Sigmoid colon (tissue), 4 donors: ENCODE measurements at regions not wholly inside any gene's neighbourhood (a gene's known extent, or its start where the extent isn't known, plus 50 kb on each side); places are given as distances from the start of the nearest gene placed in this dataset.

Experiments used
- EP300 ChIP-seq, 4 donors: sonication (generic); formaldehyde crosslinking; IDR thresholded peaks; one replicate each; pipeline ENCODE4 v1.6.1; 2017; ENCODE audit warnings: antibody characterized with exemption in 4 of 4
- POLR2AphosphoS5 ChIP-seq, 4 donors: sonication (generic); formaldehyde crosslinking; IDR thresholded peaks; one replicate each; pipeline ENCODE4 v1.6.1; 2017; ENCODE audit warnings: antibody characterized with exemption in 4 of 4
- TF ChIP-seq, protein P1 (sequence below), 4 experiments: fragments of 450-650 bp in 3 of 4; fragments of 200-600 bp in 1 of 4; IDR thresholded peaks; one replicate each; pipeline ENCODE4 v1.5.1; 2016 to 2019; ENCODE audit warnings: antibody characterized with exemption in 4 of 4, mild to moderate bottlenecking in 3 of 4, moderate library complexity in 2 of 4

DNA sequence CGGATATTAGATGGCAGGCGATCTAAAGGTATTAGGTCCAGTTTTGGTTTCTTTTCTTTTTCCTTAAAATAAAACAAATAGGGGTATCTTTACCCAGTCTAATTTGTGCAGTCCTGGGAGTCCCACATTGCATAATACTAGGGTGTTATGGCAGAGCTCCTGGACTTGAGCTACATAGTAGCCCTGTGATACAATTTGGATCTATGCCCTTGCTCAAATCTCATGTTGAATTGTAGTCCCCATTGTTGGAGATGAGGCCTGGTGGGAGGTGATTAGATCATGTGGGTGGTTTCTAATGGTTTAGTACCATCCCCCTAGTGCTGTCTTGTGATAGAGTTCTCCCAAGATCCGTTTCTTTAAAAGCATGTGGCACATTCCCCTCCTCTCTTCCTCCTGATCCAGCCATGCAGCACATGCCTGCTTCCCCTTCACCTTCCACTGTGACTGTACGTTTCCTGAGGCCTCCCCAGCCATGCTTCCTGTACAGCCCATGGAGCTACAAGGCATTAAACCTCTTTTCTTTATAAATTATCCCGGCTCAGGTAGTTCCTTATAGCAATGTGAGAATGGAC, 141.9 kb downstream of the RPS24 start:
- TF ChIP-seq, protein P1, sequence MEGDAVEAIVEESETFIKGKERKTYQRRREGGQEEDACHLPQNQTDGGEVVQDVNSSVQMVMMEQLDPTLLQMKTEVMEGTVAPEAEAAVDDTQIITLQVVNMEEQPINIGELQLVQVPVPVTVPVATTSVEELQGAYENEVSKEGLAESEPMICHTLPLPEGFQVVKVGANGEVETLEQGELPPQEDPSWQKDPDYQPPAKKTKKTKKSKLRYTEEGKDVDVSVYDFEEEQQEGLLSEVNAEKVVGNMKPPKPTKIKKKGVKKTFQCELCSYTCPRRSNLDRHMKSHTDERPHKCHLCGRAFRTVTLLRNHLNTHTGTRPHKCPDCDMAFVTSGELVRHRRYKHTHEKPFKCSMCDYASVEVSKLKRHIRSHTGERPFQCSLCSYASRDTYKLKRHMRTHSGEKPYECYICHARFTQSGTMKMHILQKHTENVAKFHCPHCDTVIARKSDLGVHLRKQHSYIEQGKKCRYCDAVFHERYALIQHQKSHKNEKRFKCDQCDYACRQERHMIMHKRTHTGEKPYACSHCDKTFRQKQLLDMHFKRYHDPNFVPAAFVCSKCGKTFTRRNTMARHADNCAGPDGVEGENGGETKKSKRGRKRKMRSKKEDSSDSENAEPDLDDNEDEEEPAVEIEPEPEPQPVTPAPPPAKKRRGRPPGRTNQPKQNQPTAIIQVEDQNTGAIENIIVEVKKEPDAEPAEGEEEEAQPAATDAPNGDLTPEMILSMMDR (IDR thresholded peaks at IDR 0.05) = no peak
- no peak for TF ChIP-seq EP300 (IDR thresholded peaks at IDR 0.05)
- TF ChIP-seq POLR2AphosphoS5 (IDR thresholded peaks at IDR 0.05) = no peak
